ENCODE measurements at regions not wholly inside any gene's neighbourhood (a gene's known extent, or its start where the extent isn't known, plus 50 kb on each side); places are given as distances from the start of the nearest gene placed in this dataset.

- DNase-seq (no peak), ATAC-seq (no peak)
- Mint-ChIP-seq H3K36me3 (ENCODE audit: low read depth) (no peaks in the 10 kb centered on the region), H3K4me3 (no peak overlapping the region), H3K27me3 (no peaks in the 10 kb centered on the region), H3K4me1 (no peaks in the 10 kb centered on the region), H3K27ac (no peak overlapping the region), H3K9me3 (no peaks in the 10 kb centered on the region)
Measured at GRCh38 chr12:63298386-63298930, 147.5 kb upstream of the AVPR1A start.

- H3K36me3 Mint-ChIP-seq (ENCODE audit: low read depth), result no peaks in the 10 kb centered on the region
- no peaks in the 10 kb centered on the region for H3K9me3 Mint-ChIP-seq
- H3K27me3 Mint-ChIP-seq, result no peaks in the 10 kb centered on the region
- DNase-seq (no peak), ATAC-seq (no peak)
- H3K27ac Mint-ChIP-seq, result no peak overlapping the region
- H3K4me3 Mint-ChIP-seq, result no peak overlapping the region
- H3K4me1 Mint-ChIP-seq, result no peaks in the 10 kb centered on the region
Measured at GRCh38 chr12:63294327-63294632, 143.3 kb upstream of the AVPR1A start.

GRCh38 chr12:63292471-63293221 is 141.6 kb upstream of the AVPR1A start:
- Mint-ChIP-seq H3K36me3 (ENCODE audit: low read depth) (no peaks in the 10 kb centered on the region), H3K9me3 (no peaks in the 10 kb centered on the region), H3K27me3 (no peaks in the 10 kb centered on the region), H3K27ac (no peak overlapping the region), H3K4me3 (no peak overlapping the region), H3K4me1 (no peaks in the 10 kb centered on the region)
- ATAC-seq (no peak), DNase-seq (no peak)

GRCh38 chr12:63276537-63277365 is 125.8 kb upstream of the AVPR1A start:
- peak; percentile 16 for DNase-seq
- no peaks in the 10 kb centered on the region for H3K36me3 Mint-ChIP-seq (ENCODE audit: low read depth)
- H3K4me1 Mint-ChIP-seq, result no peaks in the 10 kb centered on the region
- H3K9me3 Mint-ChIP-seq, result peaks cover 4% of the 10 kb centered on the region
- no peak overlapping the region for H3K27ac Mint-ChIP-seq
- no peak for ATAC-seq
- H3K4me3 Mint-ChIP-seq, result no peak overlapping the region
- H3K27me3 Mint-ChIP-seq, result no peaks in the 10 kb centered on the region

- no peak for ATAC-seq
- H3K4me1 Mint-ChIP-seq, result no peaks in the 10 kb centered on the region
Measured at GRCh38 chr12:63266988-63267387, 116.0 kb upstream of the AVPR1A start.

GRCh38 chr12:63264629-63265028 is 113.6 kb upstream of the AVPR1A start:
- H3K4me3 Mint-ChIP-seq, result no peak overlapping the region
- no peak for DNase-seq

More at GRCh38 chr12:63266988-63267387, 116.0 kb upstream of the AVPR1A start:
- H3K9me3 Mint-ChIP-seq, result peaks cover 41% of the 10 kb centered on the region
- no peak for DNase-seq
- no peak overlapping the region for H3K27ac Mint-ChIP-seq
- no peaks in the 10 kb centered on the region for H3K27me3 Mint-ChIP-seq
- no peaks in the 10 kb centered on the region for H3K36me3 Mint-ChIP-seq (ENCODE audit: low read depth)
- H3K4me3 Mint-ChIP-seq, result no peak overlapping the region

GRCh38 chr12:63250486-63250885 is 99.5 kb upstream of the AVPR1A start:
- ATAC-seq, result no peak
- no peak for DNase-seq
- Mint-ChIP-seq H3K4me3 (no peak overlapping the region), H3K27ac (no peak overlapping the region), H3K4me1 (no peaks in the 10 kb centered on the region), H3K9me3 (peaks cover 3% of the 10 kb centered on the region), H3K36me3 (ENCODE audit: low read depth) (no peaks in the 10 kb centered on the region), H3K27me3 (no peaks in the 10 kb centered on the region)

More at GRCh38 chr12:63264629-63265028, 113.6 kb upstream of the AVPR1A start:
- Mint-ChIP-seq H3K9me3 (peaks cover 33% of the 10 kb centered on the region), H3K36me3 (ENCODE audit: low read depth) (no peaks in the 10 kb centered on the region), H3K4me1 (no peaks in the 10 kb centered on the region), H3K27ac (no peak overlapping the region), H3K27me3 (no peaks in the 10 kb centered on the region)
- no peak for ATAC-seq

- Mint-ChIP-seq H3K27me3 (no peaks in the 10 kb centered on the region), H3K36me3 (ENCODE audit: low read depth) (no peaks in the 10 kb centered on the region), H3K4me3 (no peak overlapping the region), H3K27ac (no peak overlapping the region), H3K4me1 (no peaks in the 10 kb centered on the region), H3K9me3 (peaks cover 14% of the 10 kb centered on the region)
- DNase-seq (no peak), ATAC-seq (no peak)
Measured at GRCh38 chr12:63238892-63239291, 87.9 kb upstream of the AVPR1A start.

GRCh38 chr12:63232896-63233295 is 81.9 kb upstream of the AVPR1A start:
- no peaks in the 10 kb centered on the region for H3K9me3 Mint-ChIP-seq
- DNase-seq (no peak), ATAC-seq (no peak)
- H3K36me3 Mint-ChIP-seq (ENCODE audit: low read depth), result no peaks in the 10 kb centered on the region
- H3K27me3 Mint-ChIP-seq, result no peaks in the 10 kb centered on the region
- H3K27ac Mint-ChIP-seq, result no peak overlapping the region
- no peak overlapping the region for H3K4me3 Mint-ChIP-seq
- no peaks in the 10 kb centered on the region for H3K4me1 Mint-ChIP-seq

- DNase-seq, result no peak
- no peaks in the 10 kb centered on the region for H3K9me3 Mint-ChIP-seq
- no peak overlapping the region for H3K27ac Mint-ChIP-seq
- no peaks in the 10 kb centered on the region for H3K36me3 Mint-ChIP-seq (ENCODE audit: low read depth)
- no peak for ATAC-seq
- H3K27me3 Mint-ChIP-seq, result no peaks in the 10 kb centered on the region
- no peaks in the 10 kb centered on the region for H3K4me1 Mint-ChIP-seq
- H3K4me3 Mint-ChIP-seq, result no peak overlapping the region
Measured at GRCh38 chr12:63228853-63229252, 77.9 kb upstream of the AVPR1A start.

- no peak overlapping the region for H3K27ac Mint-ChIP-seq
- no peaks in the 10 kb centered on the region for H3K36me3 Mint-ChIP-seq (ENCODE audit: low read depth)
- no peak for DNase-seq
- no peak overlapping the region for H3K4me3 Mint-ChIP-seq
- no peaks in the 10 kb centered on the region for H3K4me1 Mint-ChIP-seq
- no peak for ATAC-seq
- no peaks in the 10 kb centered on the region for H3K27me3 Mint-ChIP-seq
- no peaks in the 10 kb centered on the region for H3K9me3 Mint-ChIP-seq
Measured at GRCh38 chr12:63226792-63227463, 75.9 kb upstream of the AVPR1A start.

- no peaks in the 10 kb centered on the region for H3K27me3 Mint-ChIP-seq
- DNase-seq, result no peak
- no peaks in the 10 kb centered on the region for H3K4me1 Mint-ChIP-seq
- no peaks in the 10 kb centered on the region for H3K9me3 Mint-ChIP-seq
- no peak overlapping the region for H3K4me3 Mint-ChIP-seq
- H3K27ac Mint-ChIP-seq, result no peak overlapping the region
- ATAC-seq, result no peak
- H3K36me3 Mint-ChIP-seq (ENCODE audit: low read depth), result no peaks in the 10 kb centered on the region
Measured at GRCh38 chr12:63224396-63224795, 73.4 kb upstream of the AVPR1A start.

- H3K4me3 Mint-ChIP-seq, result no peak overlapping the region
- H3K4me1 Mint-ChIP-seq, result no peaks in the 10 kb centered on the region
- DNase-seq, result no peak
- H3K27me3 Mint-ChIP-seq, result no peaks in the 10 kb centered on the region
- no peak overlapping the region for H3K27ac Mint-ChIP-seq
- no peaks in the 10 kb centered on the region for H3K9me3 Mint-ChIP-seq
- no peaks in the 10 kb centered on the region for H3K36me3 Mint-ChIP-seq (ENCODE audit: low read depth)
- ATAC-seq, result no peak
Measured at GRCh38 chr12:63223128-63223527, 72.1 kb upstream of the AVPR1A start.

- Mint-ChIP-seq H3K27ac (no peak overlapping the region), H3K36me3 (ENCODE audit: low read depth) (no peaks in the 10 kb centered on the region), H3K4me1 (no peaks in the 10 kb centered on the region), H3K4me3 (no peak overlapping the region), H3K9me3 (no peaks in the 10 kb centered on the region), H3K27me3 (no peaks in the 10 kb centered on the region)
- ATAC-seq (no peak), DNase-seq (no peak)
Measured at GRCh38 chr12:63222582-63222981, 71.6 kb upstream of the AVPR1A start.

- no peak overlapping the region for H3K27ac Mint-ChIP-seq
- H3K4me3 Mint-ChIP-seq, result no peak overlapping the region
- no peaks in the 10 kb centered on the region for H3K4me1 Mint-ChIP-seq
- H3K36me3 Mint-ChIP-seq (ENCODE audit: low read depth), result no peaks in the 10 kb centered on the region
- H3K9me3 Mint-ChIP-seq, result no peaks in the 10 kb centered on the region
- ATAC-seq (no peak), DNase-seq (no peak)
- H3K27me3 Mint-ChIP-seq, result no peaks in the 10 kb centered on the region
Measured at GRCh38 chr12:63220921-63221320, 69.9 kb upstream of the AVPR1A start.

All from activated naive CD8-positive, alpha-beta T cell treated with anti-CD3 and anti-CD28 coated beads, Interleukin-2, amount 50 U/mL, for 24 hours (primary cell).